GM19467 (cell line): ENCODE measurements at regions not wholly inside any gene's neighbourhood (a gene's known extent, or its start where the extent isn't known, plus 50 kb on each side); places are given as distances from the start of the nearest gene placed in this dataset.
"Not testable (repeated sequence)": the region's sequence is repeated elsewhere in the genome, so short reads cannot be mapped to it uniquely, and the experiment has no call there.

Experiments used
- ATAC-seq: cut with Tn5 transposase; IDR thresholded peaks from one replicate; pipeline ENCODE4 v1.9.1; 2021; ENCODE audit warnings: mild to moderate bottlenecking, moderate library complexity; ENCODE audit not compliant: unreplicated experiment

GRCh38 chr2:12549641-12550040 lies 167.1 kb upstream of the TRIB2 start:
- ATAC-seq = no peak

DNA sequence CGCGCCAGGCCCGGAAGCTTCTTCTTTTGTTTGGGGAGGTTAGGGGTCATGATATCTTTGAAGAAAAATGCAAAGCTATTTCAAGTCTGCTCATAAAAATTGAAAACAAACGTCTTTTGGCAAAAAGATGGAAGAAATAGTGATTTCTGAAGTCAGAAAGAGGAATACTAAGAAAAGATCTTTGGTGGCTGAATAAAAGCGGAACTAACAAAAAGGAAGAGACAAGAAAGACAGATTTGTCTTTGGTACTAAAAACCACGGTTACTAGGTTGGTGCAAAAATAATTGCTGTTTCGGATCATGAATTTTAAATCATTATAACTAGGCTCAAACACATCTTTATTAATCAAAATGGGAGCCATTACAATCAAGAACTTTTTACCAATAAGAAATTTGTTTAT lies 164.6 kb upstream of the TRIB2 start:
- no peak for ATAC-seq

DNA sequence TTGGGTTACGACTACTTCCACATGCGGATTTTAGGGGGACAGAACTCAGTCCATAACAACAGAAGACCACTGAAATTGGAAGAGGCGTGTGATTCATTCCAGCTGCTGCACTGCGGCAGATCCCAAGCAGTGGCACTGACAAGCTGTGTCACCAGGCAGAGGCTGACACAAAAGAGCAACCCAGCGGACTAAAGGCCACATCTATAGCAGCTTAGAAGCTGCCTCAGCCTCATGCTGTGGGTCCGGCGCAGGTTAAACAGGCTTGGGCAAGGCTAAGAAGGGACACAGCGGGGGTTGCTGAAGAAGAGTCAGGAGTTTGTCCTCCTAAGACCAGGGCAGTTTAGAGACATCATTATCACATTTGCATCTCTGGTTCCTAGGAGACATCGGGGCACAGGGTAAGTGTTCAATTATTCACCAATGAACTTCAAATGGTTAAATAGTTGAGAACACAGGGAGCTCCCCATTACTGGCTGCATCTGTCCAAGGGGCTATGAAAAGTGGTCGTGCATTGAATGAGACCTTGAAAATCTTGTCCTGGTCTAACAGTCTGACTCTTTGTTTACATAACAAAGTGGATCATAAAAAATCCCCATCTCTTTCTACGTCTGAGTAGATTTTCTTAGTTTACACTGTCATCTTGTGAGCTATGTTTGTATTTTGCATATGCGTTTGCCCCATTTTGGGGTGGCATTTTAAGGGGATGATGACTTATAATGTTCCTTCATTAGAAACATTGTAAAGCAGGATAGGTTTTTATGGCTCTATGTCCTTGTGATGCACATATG lies 162.3 kb upstream of the TRIB2 start:
- ATAC-seq = no peak

- ATAC-seq = no peak
These were observed 161.6 kb upstream of the TRIB2 start for GRCh38 chr2:12555012-12555645.

- ATAC-seq = no peak
These were observed 160.0 kb upstream of the TRIB2 start for GRCh38 chr2:12556762-12557161.

GRCh38 chr2:12557688-12558087 lies 159.0 kb upstream of the TRIB2 start:
- no peak for ATAC-seq

DNA sequence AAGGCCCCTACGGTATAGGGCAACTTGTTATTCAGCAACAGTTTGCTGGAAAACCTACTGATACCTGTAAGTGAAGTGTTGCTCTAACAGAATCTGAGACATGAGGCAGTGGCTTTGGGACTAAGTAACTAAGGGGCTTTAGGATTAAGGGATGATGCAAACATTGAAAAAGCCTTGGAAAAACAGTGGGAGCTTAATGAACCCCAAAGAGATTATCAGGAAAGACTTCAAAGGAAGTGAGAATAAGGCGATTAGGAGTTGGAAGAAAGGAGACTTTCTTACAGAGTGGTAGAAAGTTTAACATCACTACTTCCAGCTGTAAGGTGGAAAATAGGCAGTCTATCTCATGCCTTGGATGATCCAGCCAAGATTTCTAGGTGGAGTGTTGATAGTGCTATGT lies 158.2 kb upstream of the TRIB2 start:
- ATAC-seq = no peak

- ATAC-seq = no peak
These were observed 156.1 kb upstream of the TRIB2 start for GRCh38 chr2:12560618-12561017.

DNA sequence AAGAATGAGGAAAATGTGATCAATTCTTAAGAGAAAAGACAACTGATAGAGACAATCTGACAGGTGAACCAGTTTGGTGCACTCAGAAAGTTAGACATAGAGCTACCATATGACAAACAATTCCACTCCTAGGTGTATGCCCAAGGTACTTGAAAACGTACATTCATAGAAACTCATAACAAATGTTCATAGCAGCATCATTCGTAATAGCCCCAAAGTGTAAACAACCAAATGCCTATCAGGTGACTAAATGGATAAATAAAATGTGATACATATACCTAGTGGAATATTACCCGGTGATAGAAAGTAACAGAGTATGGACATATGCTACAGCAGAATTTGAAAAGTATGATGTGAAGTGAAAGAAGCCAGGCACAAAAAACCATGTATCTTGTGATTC lies 149.3 kb upstream of the TRIB2 start:
- no peak for ATAC-seq

GRCh38 chr2:12569510-12569909 lies 147.2 kb upstream of the TRIB2 start:
- not testable (repeated sequence) for ATAC-seq

- ATAC-seq = not testable (repeated sequence)
These were observed 146.8 kb upstream of the TRIB2 start for GRCh38 chr2:12569929-12570328.

- ATAC-seq = no peak
These were observed 139.6 kb upstream of the TRIB2 start for GRCh38 chr2:12577091-12577490.

GRCh38 chr2:12577567-12578253 lies 139.0 kb upstream of the TRIB2 start:
- ATAC-seq = no peak

DNA sequence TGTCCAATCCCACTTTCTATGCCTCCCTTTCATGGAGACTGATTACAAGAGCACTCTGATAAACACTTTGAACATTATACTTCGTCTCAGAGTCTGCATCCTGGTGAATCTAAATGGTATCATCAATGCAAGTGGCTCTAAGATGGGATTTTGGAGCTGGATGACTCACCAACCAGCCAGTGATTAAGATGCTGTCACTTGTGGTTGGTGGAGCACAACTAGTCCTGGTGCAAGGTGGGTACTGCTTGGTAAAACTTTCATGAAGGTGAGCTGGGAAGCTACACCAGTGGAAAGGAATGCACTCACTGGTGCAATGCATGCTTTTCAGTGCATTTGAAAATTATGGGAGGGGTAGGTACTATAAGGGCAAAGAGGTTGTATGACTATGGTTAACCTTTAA lies 137.7 kb upstream of the TRIB2 start:
- no peak for ATAC-seq

- ATAC-seq = no peak
These were observed 132.4 kb upstream of the TRIB2 start for GRCh38 chr2:12584338-12584737.

- ATAC-seq = no peak
These were observed 131.0 kb upstream of the TRIB2 start for GRCh38 chr2:12585784-12586183.

GRCh38 chr2:12587228-12587627 lies 129.5 kb upstream of the TRIB2 start:
- no peak for ATAC-seq

GRCh38 chr2:12587729-12588522 lies 128.8 kb upstream of the TRIB2 start:
- peak; percentile 84 for ATAC-seq

GRCh38 chr2:12588986-12589385 lies 127.8 kb upstream of the TRIB2 start:
- no peak for ATAC-seq

- ATAC-seq = no peak
These were observed 126.9 kb upstream of the TRIB2 start for GRCh38 chr2:12589802-12590320.

- ATAC-seq = no peak
These were observed 124.4 kb upstream of the TRIB2 start for GRCh38 chr2:12592296-12592695.
